COLO829 (cell line): ENCODE measurements at regions not wholly inside any gene's neighbourhood (a gene's known extent, or its start where the extent isn't known, plus 50 kb on each side); places are given as distances from the start of the nearest gene placed in this dataset.

Experiments
- DNase-seq: peaks from one replicate; pipeline ENCODE4 v3.0.0; 2012; ENCODE audit warnings: low spot score

- DNase-seq = no peak
These were observed 991.8 kb upstream of the PHF14 start for GRCh38 chr7:9981742-9982349.

DNA sequence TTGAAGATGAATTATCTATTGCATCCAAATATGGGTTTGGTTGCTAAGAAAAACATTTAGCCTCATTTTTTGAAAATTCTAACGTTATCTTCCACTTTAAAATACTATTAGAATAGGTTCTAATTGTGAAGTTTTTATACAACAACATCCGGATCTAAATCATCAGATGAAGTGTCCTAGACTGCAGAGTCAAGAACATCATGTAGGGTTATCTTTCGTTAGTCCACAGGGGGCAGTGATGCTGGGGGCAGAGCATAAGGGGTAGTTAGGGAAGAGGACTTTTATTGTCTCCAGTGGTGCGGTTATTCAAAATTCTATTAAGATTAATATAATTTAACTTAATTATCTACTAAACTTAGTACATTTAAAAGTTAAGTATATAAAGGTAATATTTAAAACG, 990.6 kb upstream of the PHF14 start:
- DNase-seq = no peak

DNA sequence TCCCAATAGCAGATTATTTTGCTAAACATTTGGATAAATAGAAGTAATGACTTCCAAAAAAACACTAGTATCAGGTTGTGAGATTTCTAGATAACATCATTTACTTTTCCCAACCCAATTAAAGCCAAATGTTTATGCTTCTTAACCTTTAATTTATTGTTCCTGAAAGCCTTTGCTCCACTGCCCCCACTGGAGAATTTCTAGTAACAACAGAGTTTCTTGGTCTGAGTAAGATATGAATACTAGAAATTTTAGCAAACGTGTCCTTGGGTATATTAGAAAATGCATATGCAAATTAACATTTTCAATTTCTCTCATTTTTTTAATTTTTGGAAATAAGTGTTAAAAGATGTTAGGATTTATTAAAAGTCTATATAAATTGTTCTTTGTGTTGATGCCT, 958.0 kb upstream of the PHF14 start:
- DNase-seq = no peak

DNA sequence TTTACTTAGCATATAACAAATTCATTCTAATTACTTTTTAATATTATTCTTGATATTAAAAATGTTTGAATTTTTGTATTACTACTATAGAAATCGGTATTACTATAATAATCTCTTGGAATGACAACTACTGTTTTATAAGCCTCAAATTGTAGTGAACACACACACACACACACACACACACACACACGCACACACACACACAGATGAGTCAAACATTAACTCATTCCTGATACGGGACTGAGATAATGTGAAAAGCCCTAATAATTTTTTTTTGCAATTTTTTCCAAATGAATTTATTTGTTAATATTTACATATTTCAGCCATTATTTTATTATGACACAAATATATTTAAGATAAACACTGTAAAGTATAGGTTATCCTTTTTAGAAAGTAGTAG, 951.2 kb upstream of the PHF14 start:
- no peak for DNase-seq

DNA sequence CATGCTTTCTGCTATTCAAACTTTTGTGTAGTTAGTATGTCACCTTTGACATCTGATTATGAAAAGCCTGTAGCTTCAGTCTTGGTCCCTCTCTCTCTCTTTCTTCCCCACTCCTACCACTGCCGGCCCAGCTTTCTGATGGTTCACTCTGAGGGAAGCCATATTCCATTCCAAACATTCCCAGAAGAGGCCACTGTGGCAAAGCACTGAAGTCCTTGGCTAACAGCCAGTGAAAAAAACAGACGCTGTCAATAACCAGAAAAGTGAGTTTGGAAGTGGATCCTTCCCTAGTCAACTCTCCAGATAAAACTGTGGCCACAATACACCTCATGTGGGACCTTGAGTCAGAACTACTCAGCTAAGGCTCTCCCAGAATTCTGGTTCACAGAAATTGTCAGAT, 950.7 kb upstream of the PHF14 start:
- DNase-seq = peak; percentile 46

DNA sequence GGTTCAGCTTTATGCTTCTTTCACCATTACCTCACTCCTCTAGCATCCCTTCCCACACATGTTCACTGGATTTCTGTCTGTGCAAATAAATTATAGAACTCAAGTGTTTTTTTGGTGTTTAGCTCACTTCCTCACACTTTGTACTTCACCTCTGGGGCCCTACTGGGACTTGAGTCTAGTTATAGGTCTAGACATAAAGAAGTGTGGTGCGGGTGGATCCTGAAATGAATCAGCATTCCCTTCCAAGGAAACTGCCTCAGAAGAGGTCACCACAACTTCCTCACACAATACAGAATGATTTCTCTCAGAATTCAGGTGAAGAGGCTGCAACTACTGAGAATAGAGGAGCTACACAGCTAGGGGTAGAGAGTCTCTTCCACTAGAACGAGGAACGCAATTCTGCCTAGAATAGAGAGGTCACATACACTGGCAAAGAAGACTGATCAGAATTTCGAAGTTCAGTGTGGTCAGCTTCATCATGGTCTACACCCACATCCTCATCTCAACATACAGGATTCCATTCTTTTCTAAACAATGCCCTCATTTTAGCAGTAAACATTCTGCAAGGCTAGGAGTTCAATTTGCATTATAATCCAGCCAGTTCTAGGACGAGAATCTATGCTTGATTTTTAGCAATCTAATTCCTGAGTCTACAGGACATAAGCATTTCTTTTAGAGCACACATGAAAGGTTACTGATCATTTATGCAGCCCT, 938.7 kb upstream of the PHF14 start:
- DNase-seq = no peak

DNA sequence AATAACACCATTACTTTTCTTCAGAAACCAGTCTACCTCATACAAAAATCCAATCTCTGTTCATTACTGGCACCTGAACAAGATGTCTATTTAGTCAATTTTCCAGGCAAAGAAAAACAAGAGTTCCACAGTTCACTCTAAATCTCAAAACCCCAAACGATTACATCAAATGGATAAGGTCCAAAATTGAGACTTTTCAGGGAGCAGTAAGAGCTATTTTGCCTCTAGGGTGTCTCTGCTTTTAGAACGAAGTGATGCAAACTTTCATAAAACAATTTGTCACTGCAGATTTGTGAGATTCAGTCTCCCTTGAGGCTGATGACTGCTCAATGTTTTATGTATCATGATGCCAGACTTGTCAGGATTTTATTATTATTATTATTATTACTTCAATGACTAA, 937.0 kb upstream of the PHF14 start:
- DNase-seq = no peak

DNA sequence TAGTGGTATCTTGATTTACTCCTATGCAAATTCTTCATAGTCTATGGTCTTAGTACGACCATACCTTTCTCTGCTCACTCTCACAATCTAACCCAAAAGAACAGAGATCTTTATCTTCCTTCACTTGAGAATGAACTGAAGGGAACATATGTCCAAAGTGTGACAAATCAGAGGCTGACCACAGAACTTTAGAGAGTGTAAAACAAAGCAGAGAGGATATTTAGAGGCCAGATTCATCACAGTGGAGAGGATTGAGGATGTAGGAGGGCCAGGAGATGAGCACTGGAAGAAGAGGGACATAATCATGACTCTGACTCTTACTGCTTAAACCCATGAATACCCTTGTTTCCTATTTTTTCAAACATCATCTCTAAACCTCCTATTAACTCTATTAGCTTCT, 935.3 kb upstream of the PHF14 start:
- no peak for DNase-seq

DNA sequence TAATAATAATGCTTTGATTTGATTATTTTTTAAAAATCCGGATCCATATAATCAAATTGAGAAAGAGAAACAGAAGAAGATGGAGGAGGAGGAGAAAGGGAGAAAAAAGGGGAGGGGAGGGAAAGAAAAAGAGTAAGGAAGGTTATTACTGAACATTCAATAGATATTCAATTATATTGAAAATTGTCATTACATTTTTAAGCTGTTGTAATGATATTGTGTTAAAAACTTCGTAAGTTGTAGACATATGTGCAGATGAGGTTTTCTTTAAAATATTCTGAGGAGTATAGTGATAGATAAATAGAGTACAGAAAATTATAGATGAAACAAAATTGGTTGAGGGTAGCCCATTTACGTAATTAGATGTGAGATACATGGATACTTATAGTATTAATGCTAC, 933.0 kb upstream of the PHF14 start:
- no peak for DNase-seq

GRCh38 chr7:10070899-10071298, 902.8 kb upstream of the PHF14 start:
- DNase-seq = no peak

DNA sequence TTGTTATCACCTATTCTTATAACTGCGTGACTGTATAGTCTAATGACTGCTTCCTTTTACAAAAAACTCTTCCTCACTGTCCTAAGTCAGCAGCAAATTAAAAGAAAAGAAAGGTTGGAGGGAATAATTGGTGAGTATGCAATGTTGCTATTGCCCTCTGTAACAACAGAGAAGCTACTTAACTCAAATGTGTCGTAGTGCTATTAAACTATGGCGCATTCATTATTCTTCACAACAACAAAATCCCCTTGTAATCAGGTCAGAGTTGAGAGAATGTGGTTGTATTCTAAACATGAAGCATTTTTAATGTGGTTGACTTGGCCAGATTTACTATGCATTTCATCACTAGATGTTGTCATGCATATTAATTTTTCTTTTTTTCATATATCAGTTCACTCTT, 897.8 kb upstream of the PHF14 start:
- DNase-seq = no peak

DNA sequence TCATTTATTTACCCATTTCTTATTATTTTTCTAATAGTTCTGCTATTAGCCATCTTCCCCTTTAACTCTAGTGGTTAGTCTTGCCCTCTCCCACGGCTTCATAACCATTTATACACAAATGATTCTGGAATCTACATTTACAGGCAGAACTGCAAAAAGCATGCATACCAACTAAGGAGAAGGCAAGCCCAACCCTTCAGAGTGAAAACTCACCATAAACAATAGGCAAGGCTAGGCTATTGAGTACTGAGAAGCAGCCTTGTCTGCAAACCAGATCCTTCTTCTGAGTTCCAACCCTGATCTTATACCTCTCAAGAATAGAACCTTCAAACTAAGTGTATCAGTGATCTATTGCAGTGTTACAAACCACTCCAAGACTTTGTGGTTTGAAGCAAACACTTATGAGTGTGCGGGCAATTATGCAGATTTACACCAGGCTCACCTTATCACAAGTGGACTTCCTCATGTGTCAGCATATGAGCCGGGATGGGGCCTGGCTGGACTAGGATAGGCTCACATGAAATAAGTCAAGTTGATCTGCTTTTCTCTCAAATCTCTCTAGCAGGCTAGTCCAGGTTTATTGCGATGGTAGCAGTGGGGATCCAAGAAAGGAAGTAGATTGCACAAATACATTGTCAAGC, 896.9 kb upstream of the PHF14 start:
- DNase-seq = no peak

- DNase-seq = no peak
These were observed 894.1 kb upstream of the PHF14 start for GRCh38 chr7:10079572-10079971.

DNA sequence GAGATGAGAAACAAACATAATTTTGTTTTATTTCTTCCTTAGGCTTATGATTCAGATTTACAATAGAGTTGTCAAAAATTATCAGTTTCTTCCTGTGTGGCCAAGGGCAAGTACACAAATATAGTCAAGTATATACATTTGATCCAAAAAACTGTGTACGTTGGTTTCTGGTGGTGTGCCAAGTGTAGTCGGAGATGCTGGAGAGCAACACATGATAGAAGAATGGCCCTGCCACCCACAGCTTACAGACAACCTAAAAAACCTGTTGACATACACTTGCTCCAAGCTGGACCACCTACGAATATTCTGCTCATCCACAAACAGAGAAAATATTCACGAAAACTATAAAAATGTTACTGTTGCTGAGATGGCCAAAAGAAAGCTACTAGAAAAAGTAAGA, 890.8 kb upstream of the PHF14 start:
- DNase-seq = no peak

DNA sequence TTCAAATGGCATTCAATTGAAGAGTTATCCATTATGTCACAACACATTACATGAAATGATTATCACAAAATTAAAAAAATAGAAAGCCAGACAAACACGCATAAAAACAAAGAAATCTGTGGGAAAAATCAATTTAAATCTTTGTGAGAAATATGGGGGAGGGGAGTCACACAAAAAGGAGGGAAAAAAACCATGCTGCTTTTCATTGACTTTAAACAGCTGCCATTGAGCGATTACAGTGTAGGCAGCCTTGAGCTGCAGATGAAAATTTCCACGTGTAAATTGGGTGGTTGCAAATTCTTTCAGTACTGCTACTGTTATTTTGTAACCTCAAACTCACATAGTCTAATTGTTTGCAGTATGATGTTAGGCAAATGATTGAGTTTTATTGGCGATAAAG, 889.9 kb upstream of the PHF14 start:
- no peak for DNase-seq

GRCh38 chr7:10085231-10085630, 888.4 kb upstream of the PHF14 start:
- no peak for DNase-seq

DNA sequence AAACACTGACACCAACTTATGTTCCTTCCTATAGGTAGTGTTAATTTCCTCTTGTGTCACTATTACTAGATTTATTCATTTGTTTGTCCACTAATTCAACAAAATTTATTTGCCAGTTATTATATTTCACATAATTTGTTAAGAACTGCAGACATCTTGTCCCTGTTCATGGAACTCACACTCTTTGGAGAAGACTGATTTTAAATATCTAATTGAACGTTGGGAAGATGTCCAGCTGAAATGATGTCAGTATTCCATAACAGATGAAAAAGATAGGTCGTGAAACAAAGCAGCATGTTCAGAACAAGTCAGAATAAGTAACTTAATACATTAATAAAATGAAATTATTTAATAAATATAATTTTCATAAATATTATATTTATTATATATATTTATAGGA, 873.1 kb upstream of the PHF14 start:
- DNase-seq = no peak

DNA sequence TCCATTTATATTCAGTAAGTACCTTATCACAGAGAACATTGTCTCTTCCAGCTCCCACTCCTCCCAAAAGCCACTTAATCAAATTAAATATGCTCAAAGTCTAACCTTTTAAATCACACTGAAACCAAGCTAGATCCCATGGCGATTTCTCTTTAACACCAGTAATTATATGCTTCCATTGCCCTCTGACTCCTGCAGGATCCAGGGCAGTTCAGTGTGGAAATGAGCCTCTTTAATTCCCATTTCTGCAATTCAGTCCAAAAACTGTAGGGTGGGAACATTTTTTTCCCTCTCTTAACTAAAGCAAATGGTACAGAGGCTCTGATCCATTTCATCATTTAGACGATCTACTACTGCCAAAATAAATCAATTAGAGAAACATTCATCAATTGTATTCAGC, 872.3 kb upstream of the PHF14 start:
- DNase-seq = no peak

GRCh38 chr7:10104292-10104691, 869.4 kb upstream of the PHF14 start:
- DNase-seq = no peak

DNA sequence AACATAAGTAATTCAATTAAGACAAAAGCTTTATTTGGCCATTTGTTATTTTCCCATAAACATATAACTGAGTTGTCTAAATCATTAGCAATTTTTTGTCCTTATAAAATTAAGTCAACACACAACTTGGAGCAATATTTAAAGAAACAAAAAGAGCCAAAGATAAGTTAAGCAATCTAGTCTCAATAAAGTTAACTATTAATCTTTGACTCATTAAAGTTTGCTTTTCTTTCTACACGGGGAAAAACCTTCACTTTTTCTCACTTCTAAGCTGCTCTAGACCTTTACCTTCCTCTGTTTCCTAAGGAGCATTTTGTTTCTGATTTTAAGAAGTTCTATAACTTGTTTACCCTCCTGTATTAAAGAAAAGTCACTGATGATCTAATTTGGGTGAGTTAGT, 867.1 kb upstream of the PHF14 start:
- no peak for DNase-seq

GRCh38 chr7:10116511-10116910, 857.2 kb upstream of the PHF14 start:
- DNase-seq = no peak

GRCh38 chr7:10117815-10118214, 855.9 kb upstream of the PHF14 start:
- no peak for DNase-seq

DNA sequence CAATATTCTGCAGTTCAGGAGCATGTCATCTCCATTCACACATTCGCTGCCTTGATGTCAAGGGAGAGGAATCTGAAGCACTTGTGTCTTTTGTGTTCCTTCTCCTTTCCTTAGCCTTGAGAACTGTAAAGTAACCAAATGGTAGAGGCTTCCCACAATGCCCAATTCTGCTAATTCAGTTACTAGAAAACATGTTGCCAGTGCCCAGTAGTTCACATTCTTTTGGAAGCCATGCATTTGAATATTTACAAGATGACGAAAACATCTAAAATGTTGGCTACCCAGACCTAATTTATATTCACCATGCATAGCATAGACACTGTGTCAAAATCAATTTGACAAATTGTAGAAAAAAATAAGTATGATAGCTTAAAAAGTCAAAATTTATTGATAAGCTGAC, 852.7 kb upstream of the PHF14 start:
- no peak for DNase-seq

DNA sequence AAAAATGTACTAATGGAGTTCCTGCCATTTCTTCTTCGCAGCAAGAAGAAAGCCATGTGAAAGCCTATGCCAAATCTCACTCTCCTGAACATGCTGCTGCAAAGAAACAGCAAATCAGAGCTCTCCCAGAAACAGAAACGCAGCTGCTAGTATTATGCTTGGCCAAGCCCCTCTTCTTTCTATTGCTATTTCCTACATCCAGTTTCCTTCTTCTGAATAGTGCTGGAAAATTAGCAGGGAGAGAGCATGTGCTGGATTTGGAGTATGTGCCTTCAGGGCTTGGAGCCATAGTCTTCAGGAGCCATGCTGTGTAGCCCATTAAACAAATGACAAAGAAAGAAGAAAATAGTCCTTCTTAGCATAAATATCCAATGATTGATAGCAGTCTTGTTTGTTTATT, 852.0 kb upstream of the PHF14 start:
- peak; percentile 16 for DNase-seq
